ENCODE measurements at regions not wholly inside any gene's neighbourhood (a gene's known extent, or its start where the extent isn't known, plus 50 kb on each side); places are given as distances from the start of the nearest gene placed in this dataset.

DNA sequence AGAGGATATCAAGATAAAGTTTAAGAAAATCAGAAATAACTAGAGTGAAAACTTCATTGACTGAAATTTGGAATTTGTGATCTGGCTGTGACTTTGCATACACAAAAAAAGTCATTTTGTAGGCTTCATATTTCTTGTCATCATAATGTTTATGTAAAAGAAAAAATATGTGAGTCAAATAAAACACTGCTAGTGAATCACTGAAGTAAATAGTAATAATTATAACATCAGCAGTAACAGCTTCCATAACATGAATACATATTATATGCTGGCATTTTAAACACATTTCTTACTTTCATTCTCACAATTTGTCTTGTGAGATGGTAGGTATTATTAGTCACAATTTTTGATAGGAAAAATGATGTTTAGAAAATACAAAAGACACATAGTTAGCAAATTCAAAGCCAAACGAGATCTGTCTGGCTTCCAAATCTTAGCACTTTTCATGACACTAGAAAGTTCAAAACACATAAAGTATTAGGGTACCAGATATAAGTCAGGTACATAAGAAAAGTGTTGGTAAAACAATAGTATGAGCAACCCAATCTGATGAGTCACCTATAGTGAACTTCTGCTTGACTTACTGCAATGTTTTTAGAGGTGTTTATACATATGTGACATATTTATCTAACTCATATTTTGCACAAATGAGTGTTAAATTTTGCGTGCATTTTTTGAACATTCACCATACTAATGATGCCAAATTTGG lies 241.0 kb upstream of the SNX7 start:
- no peak for DNase-seq

DNA sequence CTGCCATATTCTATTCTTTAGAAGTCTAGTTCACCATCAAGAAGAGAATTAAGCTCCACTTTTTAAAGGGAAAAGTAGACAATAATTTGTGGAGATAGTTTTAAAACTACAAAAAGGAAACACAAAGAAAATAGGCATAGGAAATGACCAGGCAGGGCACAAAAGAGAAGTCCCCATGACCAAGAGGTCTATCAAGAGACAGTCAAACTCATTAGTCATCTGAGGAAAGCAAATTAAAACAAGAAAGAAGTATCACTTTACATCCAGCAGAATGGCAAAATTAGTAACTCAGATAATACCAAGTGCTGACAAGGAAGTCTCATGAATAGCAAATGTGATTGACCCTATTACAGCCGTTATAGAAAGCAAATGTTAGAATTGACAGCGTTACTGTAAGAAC lies 243.7 kb upstream of the SNX7 start:
- no peak for DNase-seq

DNA sequence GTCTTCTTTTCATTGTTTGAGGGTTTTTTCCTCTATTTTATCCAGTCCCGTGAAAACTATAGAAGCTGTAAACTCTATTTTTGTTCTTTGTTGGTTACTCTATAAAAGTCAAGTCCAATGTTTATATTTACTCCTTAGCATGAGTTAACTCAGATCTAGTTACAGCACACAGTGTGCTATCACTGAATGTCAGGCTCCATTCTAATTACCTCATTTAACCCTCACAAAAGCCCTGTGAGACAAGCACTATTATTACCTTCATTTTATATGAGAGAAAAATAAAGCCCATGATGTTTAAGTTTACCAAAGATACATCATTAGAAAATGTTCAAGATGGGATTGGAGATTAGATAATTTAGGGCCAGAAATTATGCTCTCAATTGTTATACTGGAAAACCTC lies 251.4 kb upstream of the SNX7 start:
- no peak for DNase-seq

GRCh38 chr1:98406352-98407088 lies 255.0 kb upstream of the SNX7 start:
- DNase-seq, result peak in 1 of 5 experiments; percentile 26

DNA sequence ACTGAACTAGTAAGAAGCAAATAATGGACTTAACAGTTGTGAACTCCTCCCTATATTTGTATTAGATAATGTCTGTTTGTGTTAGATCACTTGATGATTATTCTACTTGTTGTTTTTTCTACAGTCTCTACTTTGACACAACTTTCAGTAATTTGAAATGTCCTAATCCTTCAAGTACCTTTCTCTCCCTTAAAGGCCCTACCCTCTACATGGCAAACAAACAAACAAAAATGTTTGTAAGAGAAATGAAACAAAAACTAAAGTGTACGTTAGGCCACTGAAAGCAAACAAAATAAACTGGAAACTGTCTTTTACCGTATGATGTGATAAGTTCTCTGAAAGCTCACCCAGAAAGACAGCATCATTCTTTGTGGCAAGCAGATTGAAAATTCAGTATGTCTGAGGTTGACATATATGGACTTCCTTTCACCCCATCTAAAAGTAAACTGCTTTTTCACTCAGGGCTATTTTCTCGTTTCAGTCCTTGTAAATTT lies 255.9 kb upstream of the SNX7 start:
- DNase-seq, result peak in 1 of 5 experiments; percentile 81

DNA sequence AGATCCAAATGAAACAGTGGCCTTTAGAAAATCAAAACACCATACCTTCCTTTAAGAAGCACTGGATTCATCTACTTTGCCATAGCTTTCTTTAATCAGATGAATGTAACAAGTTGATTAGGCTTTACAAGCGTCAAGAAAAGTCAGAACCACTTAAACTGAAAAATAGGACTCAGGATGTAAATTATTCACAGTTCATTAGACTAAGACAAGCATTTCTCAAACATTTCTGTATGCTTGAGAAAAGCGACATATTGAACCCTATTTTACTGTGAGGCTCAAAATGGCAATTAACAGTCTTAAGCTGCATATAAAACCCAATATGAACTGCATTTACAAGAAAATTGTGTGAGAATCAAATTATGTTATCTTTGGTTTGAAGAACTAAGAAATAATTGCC lies 256.7 kb upstream of the SNX7 start:
- DNase-seq, result no peak

GRCh38 chr1:98403963-98404480 lies 257.5 kb upstream of the SNX7 start:
- DNase-seq, result no peak

DNA sequence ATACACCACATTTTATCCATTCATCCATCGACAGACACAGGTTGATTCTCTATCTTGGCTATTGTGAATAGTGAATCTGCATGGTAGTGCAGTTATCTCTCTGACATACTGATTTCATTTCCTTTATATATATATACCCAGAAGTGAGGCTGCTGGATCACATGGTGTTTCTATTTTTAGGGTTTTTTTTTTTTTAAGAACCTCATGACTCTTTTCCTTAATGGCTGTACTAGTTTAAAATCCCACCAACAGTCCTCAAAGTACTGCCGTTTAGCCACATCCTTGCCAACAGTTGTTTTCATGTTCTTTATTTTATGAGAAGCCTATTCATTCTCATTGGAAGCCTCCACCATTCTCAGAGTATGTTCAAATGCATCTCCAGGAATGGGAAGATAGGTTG lies 258.7 kb upstream of the SNX7 start:
- peak in 1 of 5 experiments; percentile 50 for DNase-seq

GRCh38 chr1:98400446-98400845 lies 261.1 kb upstream of the SNX7 start:
- DNase-seq, result no peak

- DNase-seq, result no peak
Measured at GRCh38 chr1:98399218-98399617, 262.3 kb upstream of the SNX7 start.

- no peak for DNase-seq
Measured at GRCh38 chr1:98398649-98399048, 262.9 kb upstream of the SNX7 start.

DNA sequence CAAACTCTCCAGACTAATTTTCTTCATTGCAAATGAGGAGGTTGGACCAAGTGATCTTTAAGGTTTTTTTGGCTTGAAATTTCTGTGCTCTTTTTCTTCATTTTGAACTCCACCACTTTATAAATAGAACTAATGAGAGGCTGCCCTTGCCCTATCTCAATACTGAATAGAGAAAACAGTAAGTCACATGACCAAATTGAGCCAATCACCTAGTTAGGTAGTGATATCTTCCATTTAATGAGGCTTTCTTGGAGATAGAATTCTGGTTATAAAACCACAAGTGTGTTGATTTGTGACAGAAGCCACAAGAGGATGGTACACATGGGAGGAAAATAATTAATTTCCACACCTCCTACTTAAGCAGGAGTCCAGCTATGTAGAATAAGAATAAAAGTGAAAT lies 263.4 kb upstream of the SNX7 start:
- DNase-seq, result peak in 1 of 5 experiments; percentile 32

DNA sequence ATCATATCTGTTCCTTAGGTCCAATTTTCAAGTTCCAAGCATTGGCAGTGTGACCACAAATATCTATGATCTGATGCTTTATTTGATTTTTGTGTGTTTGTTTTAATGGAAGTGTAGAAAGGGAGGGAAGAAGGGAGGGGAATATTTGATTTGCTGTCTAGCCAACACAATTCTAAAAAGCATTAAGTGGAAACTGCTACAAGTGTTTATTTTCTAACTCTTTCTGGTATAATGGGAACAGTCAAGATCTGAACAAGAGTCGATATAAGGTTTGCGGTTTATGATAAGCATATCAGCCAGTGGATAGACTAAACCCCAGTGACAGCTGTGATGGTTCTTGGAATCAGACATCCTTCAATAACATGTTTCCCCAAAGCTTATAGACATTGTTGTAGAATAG lies 267.8 kb upstream of the SNX7 start:
- DNase-seq, result no peak

DNA sequence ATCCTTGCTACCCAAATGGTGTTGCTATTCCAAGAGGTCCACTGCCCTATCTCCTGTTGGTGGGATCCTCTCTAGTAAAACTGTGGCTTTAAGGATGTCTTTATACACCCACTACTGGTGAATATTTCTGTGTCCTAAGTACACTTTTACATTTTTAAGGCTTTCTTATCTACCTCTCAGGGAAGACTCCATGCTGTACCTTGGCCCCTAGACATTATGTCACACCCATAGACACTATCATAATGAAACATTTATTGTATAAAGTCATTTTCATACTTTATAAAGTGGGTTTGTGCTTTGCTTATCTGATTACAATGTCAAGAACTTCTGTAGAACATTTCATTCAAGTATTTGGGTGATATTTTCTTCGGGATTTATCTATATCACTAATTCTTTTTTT lies 270.3 kb upstream of the SNX7 start:
- no peak for DNase-seq

- DNase-seq, result no peak
Measured at GRCh38 chr1:98389809-98390208, 271.7 kb upstream of the SNX7 start.

GRCh38 chr1:98388441-98388840 lies 273.1 kb upstream of the SNX7 start:
- peak in 2 of 5 experiments; percentile 15 to 92 for DNase-seq

DNA sequence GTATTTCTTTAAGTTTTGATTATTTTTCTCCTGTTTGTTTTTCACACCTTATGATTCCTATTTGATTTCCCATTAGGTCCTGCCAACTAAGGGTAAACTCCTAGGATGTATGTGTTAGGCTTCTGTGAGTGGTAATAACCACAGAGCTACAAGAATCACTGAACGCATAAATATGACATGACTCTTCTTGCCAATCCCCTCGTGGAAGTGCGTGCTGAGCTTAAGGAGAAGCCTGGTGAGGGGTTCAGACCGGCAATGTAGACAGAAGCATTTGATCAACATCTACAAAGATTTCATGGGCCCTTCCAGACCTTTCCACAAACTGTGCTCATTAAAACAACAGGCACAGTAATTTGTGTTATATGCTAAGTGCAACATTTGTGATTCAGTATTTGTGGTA lies 273.8 kb upstream of the SNX7 start:
- no peak for DNase-seq

- no peak for DNase-seq
Measured at GRCh38 chr1:98386675-98387440, 274.7 kb upstream of the SNX7 start.

- DNase-seq, result no peak
Measured at GRCh38 chr1:98385652-98386051, 275.9 kb upstream of the SNX7 start.

DNA sequence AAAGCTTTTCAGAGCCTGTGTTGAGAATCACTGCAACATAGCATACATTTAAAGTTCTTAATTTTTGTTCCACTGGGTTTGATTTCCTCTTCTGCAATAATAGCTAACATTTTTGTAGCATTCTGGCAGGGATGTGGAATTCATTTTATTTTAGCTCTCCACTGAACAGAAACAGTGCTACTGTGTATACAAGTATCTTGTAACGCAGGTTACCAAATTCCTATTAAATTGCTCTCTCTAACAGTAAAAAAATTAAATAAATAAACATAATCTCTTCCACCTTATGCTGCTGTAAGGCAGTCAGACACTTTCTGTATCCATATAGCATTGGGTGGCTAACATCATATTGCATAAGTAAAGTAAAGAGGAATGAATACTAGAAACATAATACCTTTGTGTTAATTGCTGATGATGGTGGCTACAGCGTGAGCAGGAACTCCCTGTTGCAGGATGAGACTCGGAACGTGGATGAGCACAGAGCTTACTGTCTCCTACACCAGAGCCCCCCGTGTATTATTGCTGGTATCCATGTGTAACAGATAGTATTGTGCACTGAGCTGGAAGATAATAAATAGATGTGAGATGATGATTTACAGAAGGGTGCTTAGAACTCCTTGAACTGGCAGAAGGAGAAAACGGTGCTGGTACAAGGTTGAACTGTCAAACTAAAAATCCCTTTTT lies 276.9 kb upstream of the SNX7 start:
- DNase-seq, result no peak

GRCh38 chr1:98382986-98383740 lies 278.4 kb upstream of the SNX7 start:
- DNase-seq, result no peak

DNA sequence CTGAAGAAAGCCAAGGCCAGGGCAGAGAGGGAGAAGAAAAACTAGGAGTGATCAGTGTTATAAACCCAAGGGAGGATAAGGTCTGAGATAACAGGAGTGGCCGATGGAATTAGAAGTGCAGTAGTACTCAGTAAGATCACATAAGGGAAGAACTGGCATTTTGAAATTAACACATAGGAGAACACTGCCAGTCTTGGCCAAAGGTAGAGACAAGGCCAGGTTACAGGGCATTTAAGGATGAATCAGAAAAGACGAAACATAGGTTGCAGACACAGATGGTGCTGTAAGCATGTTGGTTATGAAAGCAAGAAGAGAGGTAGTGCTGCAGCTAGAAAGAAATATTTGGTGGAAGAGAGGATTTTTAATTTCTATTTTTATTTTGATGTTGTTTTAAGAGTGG lies 278.9 kb upstream of the SNX7 start:
- DNase-seq, result no peak

Data from T-helper 2 cell (primary cell).